BLaER1 treated with 17β-estradiol and CSF1 and Interleukin-3, amounts not matched to agents 10 nM and 100 nM (cell line): ENCODE measurements at regions not wholly inside any gene's neighbourhood (a gene's known extent, or its start where the extent isn't known, plus 50 kb on each side); places are given as distances from the start of the nearest gene placed in this dataset.

Experiments
- H3K27ac ChIP-seq, 11 experiments: shearing (Covaris generic); formaldehyde crosslinking; 2 replicates each; pipeline ENCODE4 v1.8.1; 2022
- H3K27me3 ChIP-seq, 11 experiments: shearing (Covaris generic); formaldehyde crosslinking; 2 replicates each; pipeline ENCODE4 v1.8.1; 2022
- H3K36me3 ChIP-seq, 11 experiments: shearing (Covaris generic); formaldehyde crosslinking; 2 replicates each; pipeline ENCODE4 v1.8.1; 2022
- H3K4me1 ChIP-seq, 10 experiments: shearing (Covaris generic); formaldehyde crosslinking; 2 replicates each; pipeline ENCODE4 v1.8.1; 2022
- H3K4me2 ChIP-seq, 11 experiments: shearing (Covaris generic); formaldehyde crosslinking; 2 replicates each; pipeline ENCODE4 v1.8.1; 2022
- H3K4me3 ChIP-seq, 10 experiments: shearing (Covaris generic); formaldehyde crosslinking; 2 replicates each; pipeline ENCODE4 v1.8.1; 2022
- H3K9ac ChIP-seq, 11 experiments: shearing (Covaris generic); formaldehyde crosslinking; 2 replicates each; pipeline ENCODE4 v1.8.1; 2022
- H3K9me3 ChIP-seq, 11 experiments: shearing (Covaris generic); formaldehyde crosslinking; replicated peaks in 1 of 11; 2 replicates each; pipeline ENCODE4 v1.8.1; 2022
- H4K20me1 ChIP-seq, 11 experiments: shearing (Covaris generic); formaldehyde crosslinking; 2 replicates each; pipeline ENCODE4 v1.8.1; 2022
- Cebpa-rat ChIP-seq, 11 experiments: shearing (Covaris generic); IDR thresholded peaks; 2 replicates each; pipeline ENCODE4 v1.8.1; 2022

DNA sequence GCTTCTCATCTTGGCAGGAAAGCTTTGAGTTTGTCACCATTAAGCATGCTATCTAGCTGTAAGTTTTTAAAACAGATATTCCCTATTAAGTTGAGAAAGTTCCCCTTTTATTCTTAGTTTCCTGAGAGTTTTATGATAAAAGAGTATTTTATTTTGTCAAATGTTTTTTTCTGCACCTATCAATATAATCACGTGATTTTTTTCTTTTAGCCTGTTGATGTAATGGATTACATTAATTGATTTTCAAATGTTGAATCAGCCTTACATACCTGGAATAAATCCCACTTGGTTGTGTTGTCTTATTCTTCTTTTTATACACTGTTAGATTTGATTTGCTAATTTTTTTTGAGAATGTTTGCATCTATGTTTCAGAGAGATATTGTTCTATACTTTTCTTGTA lies 179.5 kb downstream of the ZNF621 start:
- no peaks in the 10 kb centered on the region for H3K4me1 ChIP-seq
- peaks cover 16 to 33% (median 22%) of the 10 kb centered on the region in 11 experiments for H3K9me3 ChIP-seq
- TF ChIP-seq Cebpa-rat (IDR thresholded peaks at IDR 0.05), result no peak
- H3K4me2 ChIP-seq, result no peak overlapping the region
- H3K36me3 ChIP-seq, result no peaks in the 10 kb centered on the region
- no peaks in the 10 kb centered on the region for H3K27me3 ChIP-seq
- H4K20me1 ChIP-seq, result no peaks in the 10 kb centered on the region
- no peak overlapping the region for H3K4me3 ChIP-seq
- H3K9ac ChIP-seq, result no peak overlapping the region
- no peak overlapping the region for H3K27ac ChIP-seq

DNA sequence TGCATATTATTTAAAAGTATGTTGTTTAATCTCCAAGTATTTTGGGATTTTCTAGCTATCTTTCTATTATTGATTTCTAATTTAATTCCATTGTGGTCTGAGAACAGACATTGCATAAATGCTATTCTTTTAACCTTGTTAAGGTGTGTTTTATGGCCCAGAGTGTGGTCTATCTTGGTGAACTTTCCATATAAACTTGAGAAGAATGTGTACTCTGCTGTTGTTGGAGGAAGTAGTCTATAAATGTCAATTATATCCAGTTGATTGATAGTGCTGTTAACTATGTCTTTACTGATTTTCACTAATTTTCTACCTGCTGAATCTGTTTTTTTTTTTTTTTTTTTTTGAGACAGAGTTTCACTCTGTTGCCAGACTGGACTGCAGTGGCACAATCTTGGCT lies 180.9 kb downstream of the ZNF621 start:
- Histone ChIP-seq H3K4me2 (no peak overlapping the region), H3K36me3 (no peaks in the 10 kb centered on the region), H3K4me1 (no peaks in the 10 kb centered on the region), H3K4me3 (no peak overlapping the region), H3K27me3 (no peaks in the 10 kb centered on the region), H4K20me1 (no peaks in the 10 kb centered on the region), H3K9me3 (peaks cover 11 to 25% (median 18%) of the 10 kb centered on the region in 11 experiments), H3K9ac (no peak overlapping the region), H3K27ac (no peak overlapping the region)
- no peak for TF ChIP-seq Cebpa-rat (IDR thresholded peaks at IDR 0.05)

DNA sequence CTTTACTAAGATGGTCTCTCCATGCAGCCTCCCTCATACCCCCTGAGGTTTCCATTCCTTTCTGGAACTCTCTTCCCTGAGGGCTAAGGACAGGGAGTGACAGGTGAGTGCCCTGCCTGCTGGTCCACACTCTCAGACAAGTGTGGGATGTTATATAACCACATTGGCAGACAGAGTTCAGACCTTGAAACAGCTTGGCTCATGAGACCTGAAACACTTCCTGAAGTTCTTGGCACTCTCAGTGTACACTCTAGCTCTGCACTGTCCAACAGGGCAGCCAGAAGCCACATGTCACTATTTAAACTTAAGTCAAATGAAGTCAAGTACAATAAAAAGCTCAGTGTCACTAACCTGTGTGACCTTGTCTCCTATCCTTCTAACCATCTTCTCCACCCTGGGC lies 188.5 kb downstream of the ZNF621 start:
- no peak for TF ChIP-seq Cebpa-rat (IDR thresholded peaks at IDR 0.05)
- H3K4me2 ChIP-seq, result peak overlapping the region in 9 of 11 experiments; percentile 46 to 61 (median 56); a peak in 16 of 22 replicates
- H3K9ac ChIP-seq, result no peak overlapping the region
- no peaks in the 10 kb centered on the region for H3K9me3 ChIP-seq
- no peaks in the 10 kb centered on the region for H3K36me3 ChIP-seq
- H3K27ac ChIP-seq, result no peak overlapping the region
- H4K20me1 ChIP-seq, result no peaks in the 10 kb centered on the region
- no peak overlapping the region for H3K4me3 ChIP-seq
- H3K4me1 ChIP-seq, result peaks cover 22 to 35% (median 30%) of the 10 kb centered on the region in 10 experiments
- no peaks in the 10 kb centered on the region for H3K27me3 ChIP-seq

DNA sequence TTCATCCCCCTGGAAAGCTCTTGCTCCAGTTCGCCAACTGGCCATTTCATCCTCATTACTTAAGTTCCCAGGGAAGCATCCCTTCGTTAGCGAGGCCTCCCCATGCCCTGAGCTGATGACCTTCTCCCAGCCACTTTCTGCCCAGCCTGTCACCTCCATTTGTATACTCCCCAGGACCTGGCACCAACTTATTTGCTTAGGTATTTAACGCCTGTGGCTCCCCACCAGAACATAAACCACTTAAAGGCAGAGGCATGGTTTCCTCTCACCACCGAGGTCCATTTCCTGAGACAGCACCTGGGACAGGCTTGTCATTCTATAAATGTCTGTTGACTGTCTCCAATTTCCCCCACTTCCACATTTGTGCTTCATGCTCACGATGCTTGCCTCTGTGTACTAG lies 189.0 kb downstream of the ZNF621 start:
- Histone ChIP-seq H3K27ac (no peak overlapping the region), H3K9ac (no peak overlapping the region), H3K4me3 (no peak overlapping the region), H3K4me2 (peak overlapping the region in 10 of 11 experiments; percentile 46 to 72 (median 56); a peak in 21 of 22 replicates), H3K36me3 (no peaks in the 10 kb centered on the region), H3K4me1 (peaks cover 26 to 39% (median 34%) of the 10 kb centered on the region in 10 experiments), H4K20me1 (no peaks in the 10 kb centered on the region), H3K27me3 (no peaks in the 10 kb centered on the region), H3K9me3 (no peaks in the 10 kb centered on the region)
- no peak for TF ChIP-seq Cebpa-rat (IDR thresholded peaks at IDR 0.05)

DNA sequence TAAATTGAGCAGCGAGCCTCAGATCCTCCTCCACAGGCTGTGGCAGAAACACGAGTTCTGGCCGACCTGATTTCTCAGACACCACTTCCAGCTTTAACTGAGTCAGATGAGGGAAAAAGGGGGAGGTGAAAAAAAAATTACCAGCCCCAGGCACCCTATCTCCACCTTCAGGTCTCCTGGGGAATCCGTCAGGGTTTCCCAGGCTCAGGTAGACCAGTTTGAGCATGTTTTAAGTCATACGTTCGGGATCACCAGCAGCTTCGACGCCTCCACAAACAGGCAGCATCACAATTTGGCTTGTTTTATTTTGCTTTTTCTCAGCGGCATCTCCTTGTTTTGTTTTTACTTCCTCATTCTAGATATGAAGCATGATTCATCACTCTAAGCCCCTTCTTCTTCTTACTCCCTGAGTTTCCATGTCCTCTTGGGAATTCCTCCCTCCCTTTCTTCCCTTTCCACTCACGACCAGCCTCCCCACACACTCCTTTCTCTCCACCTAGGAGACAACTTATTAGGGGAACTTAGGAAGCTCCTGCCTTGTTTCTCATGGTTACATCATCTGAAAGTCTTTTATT lies 190.1 kb downstream of the ZNF621 start:
- peak overlapping the region; percentile 34 to 72 (median 56); a peak in 21 of 22 replicates for H3K4me2 ChIP-seq

DNA sequence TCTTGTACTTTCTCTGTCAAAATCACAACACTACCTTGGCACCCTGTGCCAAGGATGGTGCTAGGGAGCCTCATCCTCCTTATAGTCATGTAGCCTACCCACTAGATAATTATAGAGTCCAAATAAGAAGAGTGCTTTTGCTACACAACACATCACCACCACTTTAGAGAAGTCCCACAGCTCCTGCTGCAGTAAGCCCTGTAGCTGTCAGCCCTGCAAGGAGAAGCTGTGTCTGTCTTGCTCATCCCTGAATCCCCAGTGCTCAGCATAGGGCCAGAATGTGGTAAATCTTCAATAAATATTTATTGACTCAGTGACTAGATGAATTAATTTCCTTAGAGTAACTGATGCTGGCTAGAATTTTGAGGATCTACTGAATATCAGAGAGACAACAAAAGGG lies 190.8 kb downstream of the ZNF621 start:
- peaks cover 32 to 40% (median 37%) of the 10 kb centered on the region in 10 experiments for H3K4me1 ChIP-seq
- TF ChIP-seq Cebpa-rat (IDR thresholded peaks at IDR 0.05), result no peak
- no peaks in the 10 kb centered on the region for H4K20me1 ChIP-seq
- H3K27ac ChIP-seq, result peak overlapping the region in 2 of 11 experiments; percentile 67 to 71; a peak in 3 of 22 replicates
- no peaks in the 10 kb centered on the region for H3K27me3 ChIP-seq
- H3K9me3 ChIP-seq, result no peaks in the 10 kb centered on the region
- H3K36me3 ChIP-seq, result no peaks in the 10 kb centered on the region
- H3K9ac ChIP-seq, result no peak overlapping the region
- peak overlapping the region in 5 of 11 experiments; percentile 34 to 72 (median 57); a peak in 7 of 22 replicates for H3K4me2 ChIP-seq
- H3K4me3 ChIP-seq, result no peak overlapping the region

More for the DNA sequence above, 190.1 kb downstream of the ZNF621 start:
- peak overlapping the region in 8 of 11 experiments; percentile 2 to 71 (median 46); a peak in 12 of 22 replicates for H3K27ac ChIP-seq
- no peak for TF ChIP-seq Cebpa-rat (IDR thresholded peaks at IDR 0.05)
- no peaks in the 10 kb centered on the region for H3K36me3 ChIP-seq
- H4K20me1 ChIP-seq, result no peaks in the 10 kb centered on the region
- no peaks in the 10 kb centered on the region for H3K9me3 ChIP-seq
- H3K4me3 ChIP-seq, result no peak overlapping the region
- H3K27me3 ChIP-seq, result no peaks in the 10 kb centered on the region
- H3K9ac ChIP-seq, result peak overlapping the region in 2 of 11 experiments; percentile 6 to 48; a peak in 2 of 22 replicates
- peaks cover 26 to 39% (median 34%) of the 10 kb centered on the region in 10 experiments for H3K4me1 ChIP-seq

DNA sequence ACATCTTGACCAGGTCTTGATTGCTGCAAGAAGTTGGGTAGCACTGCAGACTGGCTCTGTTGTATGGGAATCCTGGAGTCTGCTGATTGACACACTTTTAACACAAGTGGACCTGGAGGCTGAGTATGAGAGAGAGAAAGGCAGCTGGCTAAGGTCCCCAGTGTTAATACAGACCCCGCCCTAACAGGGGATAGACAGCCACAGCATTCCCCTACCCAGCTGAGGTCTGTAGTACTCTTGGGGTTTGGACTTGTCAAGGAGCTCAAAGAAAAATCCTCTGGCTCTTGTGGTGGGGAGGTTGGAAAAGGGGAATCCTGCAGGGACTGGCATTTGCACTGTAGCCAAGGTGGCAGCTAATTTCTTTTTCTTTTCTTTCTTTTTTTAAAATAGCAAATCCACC lies 192.7 kb downstream of the ZNF621 start:
- Histone ChIP-seq H3K9ac (no peak overlapping the region), H4K20me1 (no peaks in the 10 kb centered on the region), H3K36me3 (no peaks in the 10 kb centered on the region), H3K4me3 (no peak overlapping the region), H3K9me3 (no peaks in the 10 kb centered on the region), H3K4me2 (peak overlapping the region in 4 of 11 experiments; percentile 55 to 72 (median 67); a peak in 5 of 22 replicates), H3K4me1 (peaks cover 38 to 45% (median 41%) of the 10 kb centered on the region in 10 experiments), H3K27ac (no peak overlapping the region), H3K27me3 (no peaks in the 10 kb centered on the region)
- no peak for TF ChIP-seq Cebpa-rat (IDR thresholded peaks at IDR 0.05)

DNA sequence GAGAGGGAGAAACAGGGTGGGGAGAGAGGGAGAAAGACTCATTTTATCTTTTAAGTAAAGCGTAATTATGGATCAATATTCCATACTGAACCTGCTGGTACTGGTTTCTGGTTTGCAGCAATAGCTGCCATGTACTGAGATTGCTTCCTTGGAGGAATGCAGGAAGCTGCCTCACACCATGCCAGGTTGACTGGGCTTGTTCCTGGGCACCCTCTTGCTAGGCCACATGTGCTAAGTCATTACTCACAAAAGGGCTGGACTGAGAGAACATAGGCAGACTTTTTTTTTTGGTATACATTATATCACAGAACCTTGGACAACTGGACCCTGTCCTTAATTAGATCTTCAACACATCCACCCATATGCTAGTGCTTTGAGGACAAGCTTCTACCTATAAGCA lies 193.4 kb downstream of the ZNF621 start:
- Histone ChIP-seq H3K36me3 (no peaks in the 10 kb centered on the region), H3K9me3 (no peaks in the 10 kb centered on the region), H3K27me3 (no peaks in the 10 kb centered on the region), H3K4me3 (no peak overlapping the region), H3K27ac (peak overlapping the region in 8 of 11 experiments; percentile 28 to 76 (median 55); a peak in 15 of 22 replicates), H3K4me1 (peaks cover 37 to 44% (median 39%) of the 10 kb centered on the region in 10 experiments), H3K9ac (peak overlapping the region in 5 of 11 experiments; percentile 2 to 39 (median 36); a peak in 6 of 22 replicates), H4K20me1 (no peaks in the 10 kb centered on the region), H3K4me2 (peak overlapping the region; percentile 26 to 72 (median 49))
- no peak for TF ChIP-seq Cebpa-rat (IDR thresholded peaks at IDR 0.05)

DNA sequence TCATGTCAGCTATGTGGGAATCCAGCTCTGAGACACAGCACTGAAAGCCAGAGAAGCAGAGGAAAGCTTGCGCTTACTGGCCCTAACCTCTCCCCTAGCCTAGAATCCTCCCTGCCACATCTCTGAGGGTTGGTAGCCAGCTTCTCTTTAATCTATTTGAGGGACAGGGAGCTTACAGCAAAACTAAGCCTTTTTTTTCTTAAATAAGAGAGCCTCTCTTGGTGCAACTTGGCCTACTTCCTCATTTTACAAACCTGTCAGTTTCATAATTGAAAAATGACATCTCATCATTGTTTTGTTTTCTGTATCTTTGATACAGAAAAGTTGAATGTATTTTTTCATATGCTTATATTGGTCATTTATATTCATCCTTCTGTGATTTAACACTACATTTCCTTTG lies 193.9 kb downstream of the ZNF621 start:
- Histone ChIP-seq H3K4me1 (peaks cover 32 to 39% (median 35%) of the 10 kb centered on the region in 10 experiments), H3K9ac (peak overlapping the region in 5 of 11 experiments; percentile 2 to 39 (median 36); a peak in 6 of 22 replicates), H3K9me3 (no peaks in the 10 kb centered on the region), H3K27ac (peak overlapping the region in 8 of 11 experiments; percentile 28 to 76 (median 55); a peak in 15 of 22 replicates), H3K4me2 (peak overlapping the region; percentile 26 to 72 (median 49); a peak in 21 of 22 replicates), H4K20me1 (no peaks in the 10 kb centered on the region), H3K36me3 (no peaks in the 10 kb centered on the region), H3K27me3 (no peaks in the 10 kb centered on the region), H3K4me3 (no peak overlapping the region)
- no peak for TF ChIP-seq Cebpa-rat (IDR thresholded peaks at IDR 0.05)
